BE2C (cell line): ENCODE measurements at regions not wholly inside any gene's neighbourhood (a gene's known extent, or its start where the extent isn't known, plus 50 kb on each side); places are given as distances from the start of the nearest gene placed in this dataset.

Experiments
- DNase-seq: peaks from one replicate; pipeline ENCODE4 v3.0.0-alpha.2; 2020
- H3K27me3 ChIP-seq: fragments of 250-450 bp; sonication (Bioruptor Pico); 2 replicates; pipeline ENCODE4 v1.5.1; 2020; ENCODE audit warnings: mild to moderate bottlenecking
- H3K36me3 ChIP-seq: fragments of 250-450 bp; sonication (Bioruptor Pico); 2 replicates; pipeline ENCODE4 v1.5.1; 2020; ENCODE audit warnings: mild to moderate bottlenecking
- H3K4me1 ChIP-seq: fragments of 250-450 bp; sonication (Bioruptor Pico); 2 replicates; pipeline ENCODE4 v1.5.1; 2020
- H3K4me3 ChIP-seq: 2 replicates; pipeline ENCODE4 v1.5.1; 2011; ENCODE audit warnings: low read depth, low read length
- H3K9me3 ChIP-seq: fragments of 250-450 bp; sonication (Bioruptor Pico); 2 replicates; pipeline ENCODE4 v1.5.1; 2020
- CTCF ChIP-seq: IDR thresholded peaks from 2 replicates; pipeline ENCODE4 v1.5.1; 2012; ENCODE audit warnings: mild to moderate bottlenecking, low read depth, low read length

- no peaks in the 10 kb centered on the region for H3K9me3 ChIP-seq
- TF ChIP-seq CTCF, result no peak
These were observed 1908.1 kb upstream of the SEL1L start for GRCh38 chr14:83441801-83442200.

GRCh38 chr14:83455561-83455960 is 1921.9 kb upstream of the SEL1L start:
- Histone ChIP-seq H3K4me3 (no peak overlapping the region), H3K27me3 (no peaks in the 10 kb centered on the region), H3K9me3 (no peaks in the 10 kb centered on the region), H3K36me3 (no peaks in the 10 kb centered on the region), H3K4me1 (no peaks in the 10 kb centered on the region)
- DNase-seq, result no peak
- TF ChIP-seq CTCF, result no peak

More at GRCh38 chr14:83441801-83442200, 1908.1 kb upstream of the SEL1L start:
- Histone ChIP-seq H3K36me3 (no peaks in the 10 kb centered on the region), H3K4me1 (no peaks in the 10 kb centered on the region), H3K4me3 (no peak overlapping the region), H3K27me3 (no peaks in the 10 kb centered on the region)
- DNase-seq, result no peak

GRCh38 chr14:83461521-83461920 is 1927.9 kb upstream of the SEL1L start:
- Histone ChIP-seq H3K36me3 (no peaks in the 10 kb centered on the region), H3K9me3 (no peaks in the 10 kb centered on the region), H3K27me3 (no peaks in the 10 kb centered on the region), H3K4me3 (no peak overlapping the region), H3K4me1 (no peaks in the 10 kb centered on the region)
- DNase-seq, result no peak
- TF ChIP-seq CTCF, result no peak

- DNase-seq, result no peak
- no peak for TF ChIP-seq CTCF
- H3K4me3 ChIP-seq, result no peak overlapping the region
- no peaks in the 10 kb centered on the region for H3K4me1 ChIP-seq
- no peaks in the 10 kb centered on the region for H3K36me3 ChIP-seq
- no peaks in the 10 kb centered on the region for H3K9me3 ChIP-seq
- no peaks in the 10 kb centered on the region for H3K27me3 ChIP-seq
These were observed 1929.1 kb upstream of the SEL1L start for GRCh38 chr14:83462759-83463158.

GRCh38 chr14:83463500-83464098 is 1929.9 kb upstream of the SEL1L start:
- Histone ChIP-seq H3K4me1 (no peaks in the 10 kb centered on the region), H3K36me3 (no peaks in the 10 kb centered on the region), H3K27me3 (no peaks in the 10 kb centered on the region), H3K9me3 (no peaks in the 10 kb centered on the region), H3K4me3 (no peak overlapping the region)
- TF ChIP-seq CTCF, result peak; percentile 77
- DNase-seq, result peak; percentile 61

GRCh38 chr14:83467811-83468210 is 1934.2 kb upstream of the SEL1L start:
- Histone ChIP-seq H3K4me1 (no peaks in the 10 kb centered on the region), H3K4me3 (no peak overlapping the region), H3K27me3 (no peaks in the 10 kb centered on the region), H3K36me3 (no peaks in the 10 kb centered on the region), H3K9me3 (no peaks in the 10 kb centered on the region)
- DNase-seq, result no peak
- TF ChIP-seq CTCF, result no peak
